Midbrain (tissue), 1 donor: ENCODE measurements at regions not wholly inside any gene's neighbourhood (a gene's known extent, or its start where the extent isn't known, plus 50 kb on each side); places are given as distances from the start of the nearest gene placed in this dataset.

Source experiments
- DNase-seq: peaks from one replicate; lab custom pipeline; 2025; lab: John Stamatoyannopoulos, UW

DNA sequence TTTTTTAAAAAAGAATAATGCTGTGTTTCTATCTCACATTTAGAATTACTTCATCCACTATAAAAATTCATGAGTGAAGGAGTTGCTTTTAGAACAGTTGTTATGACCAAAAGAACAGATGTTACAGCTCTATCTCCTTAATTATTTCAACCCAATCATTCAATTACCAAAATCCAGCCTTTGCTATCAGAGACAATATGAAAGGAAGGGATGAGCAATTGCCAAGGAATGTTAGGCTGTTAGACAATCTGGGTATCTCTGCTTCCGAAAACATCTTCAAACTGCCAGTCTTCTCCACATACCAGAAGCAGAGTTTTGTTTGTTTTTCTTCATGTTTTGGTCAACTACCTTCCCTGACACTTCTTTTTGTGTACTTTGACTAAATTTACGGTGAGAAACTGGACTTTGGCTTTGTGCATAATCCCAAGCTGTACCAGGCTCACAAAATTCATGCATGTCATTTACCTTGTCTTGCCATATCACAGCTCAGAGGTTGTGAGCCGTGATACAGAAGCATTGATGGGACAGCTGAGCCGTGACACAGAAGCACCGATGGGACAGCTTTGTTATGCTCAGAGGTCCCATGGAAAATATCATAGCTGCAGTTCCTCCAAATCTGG, 405.5 kb downstream of the KIF4B start:
- no peak for DNase-seq

DNA sequence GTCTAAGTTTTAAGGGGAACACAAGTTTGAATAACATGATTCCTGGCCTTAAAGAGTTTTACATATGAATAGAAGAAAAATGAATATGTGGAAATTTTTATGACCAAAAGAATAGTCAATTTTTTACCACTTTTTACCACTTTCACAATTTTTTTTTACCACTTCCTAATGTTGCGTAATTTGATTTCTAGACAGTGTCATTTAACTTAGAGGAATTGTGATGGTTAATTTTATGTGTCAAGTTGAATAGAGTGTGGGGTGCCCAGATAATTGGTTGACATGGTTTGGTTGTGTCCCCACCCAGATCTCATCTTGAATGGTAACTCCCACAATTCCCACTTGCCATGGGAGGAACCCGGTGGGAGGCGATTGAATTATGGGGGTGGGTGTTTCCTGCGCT, 416.6 kb downstream of the KIF4B start:
- DNase-seq: no peak

DNA sequence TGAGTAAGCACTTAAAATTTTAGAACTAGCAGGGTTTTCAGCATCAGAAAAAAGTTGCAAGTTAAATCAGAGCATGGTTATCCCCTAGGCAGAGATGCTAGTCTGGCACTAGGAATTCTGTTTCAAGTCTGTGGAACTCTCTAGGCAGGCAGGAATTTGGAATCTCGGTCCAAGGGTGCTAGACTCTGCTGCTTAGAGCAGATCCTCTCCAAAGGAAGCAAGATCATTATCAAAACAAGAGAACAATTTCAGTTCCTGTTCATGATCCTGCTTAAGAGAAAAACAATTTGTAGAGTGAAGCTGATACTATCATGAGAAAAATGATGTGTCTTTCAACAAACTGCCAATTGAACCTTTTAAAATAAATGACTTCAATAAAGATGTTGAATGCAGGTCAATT, 420.7 kb downstream of the KIF4B start:
- DNase-seq: no peak

DNA sequence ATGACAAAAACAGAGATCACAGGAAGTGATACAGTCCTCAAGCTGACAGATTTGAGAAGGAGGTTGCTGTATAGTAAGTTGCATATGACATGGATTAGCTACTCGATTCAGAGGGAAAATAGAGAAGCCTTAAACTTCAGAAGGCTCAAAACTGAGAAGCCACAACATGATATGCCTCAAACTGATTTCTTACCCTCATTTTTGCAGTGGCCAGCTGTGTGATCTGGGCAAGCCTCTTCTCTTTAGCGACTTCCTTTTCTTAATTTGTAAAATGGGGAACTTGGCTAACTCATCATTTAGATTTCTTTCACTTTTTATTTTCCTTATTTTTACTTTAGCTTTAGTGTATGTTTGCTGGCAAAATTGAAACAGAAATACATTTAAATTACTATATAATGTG, 421.1 kb downstream of the KIF4B start:
- DNase-seq: peak; percentile 9

DNA sequence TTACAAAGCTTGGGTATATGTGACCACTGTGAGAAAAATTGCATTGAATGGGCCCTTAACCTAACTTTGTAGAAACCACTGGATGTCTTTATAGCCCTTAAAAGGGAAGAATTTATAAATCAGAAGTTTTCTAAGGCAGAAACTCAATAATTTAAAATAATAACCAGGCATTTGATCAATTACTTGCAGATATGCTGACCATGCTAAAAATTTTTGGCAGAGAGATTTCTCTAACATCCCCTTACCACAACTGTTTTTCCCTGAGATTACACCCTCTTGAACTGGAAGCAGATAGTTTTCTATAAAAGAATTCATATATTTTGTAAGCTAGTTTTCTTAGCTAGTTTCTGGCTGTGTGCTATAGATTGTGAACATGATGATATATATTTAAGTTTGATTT, 428.3 kb downstream of the KIF4B start:
- DNase-seq: no peak

DNA sequence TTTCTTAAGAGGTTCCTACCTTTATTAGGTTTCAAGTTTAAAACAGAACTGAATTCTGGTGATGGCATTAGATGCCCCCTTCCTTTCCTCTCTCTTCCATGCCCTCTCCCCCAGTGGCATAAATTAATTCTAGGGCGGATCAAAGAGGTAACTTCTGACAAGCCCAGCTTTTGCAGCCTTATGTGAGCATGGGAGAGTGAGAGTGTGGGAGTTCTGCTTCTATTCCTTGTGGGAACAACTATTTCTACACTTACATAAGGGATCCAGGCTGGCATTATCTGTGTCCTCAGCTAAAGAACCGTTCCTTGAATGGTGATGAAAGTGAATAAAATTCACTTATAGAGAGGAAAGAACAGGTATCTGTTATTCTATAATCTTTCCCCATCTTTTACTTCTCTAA, 437.6 kb downstream of the KIF4B start:
- DNase-seq: no peak

DNA sequence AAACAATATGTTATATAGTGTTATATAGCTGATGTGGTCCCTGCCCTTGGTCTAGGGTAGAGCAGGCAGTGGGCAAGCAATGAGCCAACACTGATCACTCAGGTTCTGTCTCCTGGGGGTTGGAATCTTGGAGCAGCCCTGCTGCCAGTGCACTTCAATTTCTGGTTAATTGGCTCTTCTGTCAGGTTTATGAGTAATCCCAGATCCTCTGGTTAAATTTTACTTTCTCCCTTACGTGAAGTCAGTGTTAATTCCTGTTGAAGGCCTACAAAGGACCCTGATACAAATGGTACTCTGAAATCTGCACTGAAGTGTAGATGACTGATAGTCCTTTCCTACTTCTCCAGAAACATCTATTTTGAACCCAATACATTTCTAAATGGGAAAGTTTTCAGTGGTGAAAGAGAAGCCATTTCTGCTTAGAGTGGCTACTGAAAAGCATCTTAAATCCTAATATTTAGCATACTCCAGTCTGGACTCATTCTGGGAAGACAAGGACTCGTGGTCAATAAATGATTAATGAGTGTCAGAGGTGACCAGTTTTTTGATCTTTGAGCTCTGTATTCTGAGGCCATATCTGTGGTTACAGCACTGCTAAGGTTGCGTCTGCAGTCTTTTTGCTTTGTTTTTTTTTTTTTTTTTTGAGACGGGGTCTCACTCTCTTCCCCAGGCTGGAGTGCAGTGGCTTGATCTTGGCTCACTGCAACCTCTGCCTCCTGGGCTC, 442.4 kb downstream of the KIF4B start:
- no peak for DNase-seq

DNA sequence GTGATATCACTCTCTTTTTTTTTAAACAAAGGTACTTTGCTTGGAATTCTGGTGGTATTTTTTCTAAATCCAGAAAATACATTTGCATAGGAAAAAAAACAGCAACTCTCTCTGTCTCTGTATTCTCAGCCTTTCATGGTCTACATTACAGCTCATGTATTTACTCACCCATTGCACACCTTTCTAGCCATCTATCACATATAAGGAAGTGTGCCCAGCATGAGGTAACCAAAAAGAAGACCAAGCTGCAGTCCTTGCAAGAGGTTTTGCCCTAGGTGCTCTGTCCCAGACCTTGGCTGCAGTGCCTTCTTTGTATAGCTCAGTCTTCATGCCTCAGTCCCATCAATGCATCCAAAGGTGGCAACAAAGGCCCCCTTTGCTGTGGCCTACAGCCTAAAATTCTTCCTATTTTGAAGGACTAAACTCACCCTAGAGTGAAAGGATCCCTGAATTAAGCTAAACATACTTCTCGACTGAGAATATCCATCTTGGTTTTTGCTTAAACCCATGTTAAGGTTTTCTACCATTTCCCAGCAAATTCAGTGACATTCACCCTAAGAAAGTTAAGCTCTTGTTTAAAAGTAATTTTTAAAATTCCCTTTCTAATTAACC, 446.4 kb downstream of the KIF4B start:
- no peak for DNase-seq

DNA sequence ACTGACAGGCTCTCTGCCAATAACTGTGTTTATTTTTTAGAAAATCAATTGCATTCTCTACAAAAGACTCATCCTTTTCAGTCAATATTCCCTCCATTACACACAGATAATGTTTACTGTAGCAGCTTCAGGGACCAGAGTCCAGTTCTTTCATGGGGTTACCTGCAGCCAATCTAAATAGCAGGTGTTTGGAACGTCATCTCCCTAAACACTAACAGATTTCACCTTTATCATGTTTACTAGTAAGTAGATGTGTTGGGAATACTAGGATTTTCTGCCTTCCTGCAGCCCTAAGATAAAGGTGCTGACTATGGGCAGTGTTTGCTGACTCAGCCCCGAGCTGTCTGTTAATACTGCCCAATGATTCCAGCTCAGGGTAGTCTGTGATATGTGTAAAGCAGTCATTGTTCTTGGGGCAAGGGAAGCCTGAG, 447.0 kb downstream of the KIF4B start:
- no peak for DNase-seq

DNA sequence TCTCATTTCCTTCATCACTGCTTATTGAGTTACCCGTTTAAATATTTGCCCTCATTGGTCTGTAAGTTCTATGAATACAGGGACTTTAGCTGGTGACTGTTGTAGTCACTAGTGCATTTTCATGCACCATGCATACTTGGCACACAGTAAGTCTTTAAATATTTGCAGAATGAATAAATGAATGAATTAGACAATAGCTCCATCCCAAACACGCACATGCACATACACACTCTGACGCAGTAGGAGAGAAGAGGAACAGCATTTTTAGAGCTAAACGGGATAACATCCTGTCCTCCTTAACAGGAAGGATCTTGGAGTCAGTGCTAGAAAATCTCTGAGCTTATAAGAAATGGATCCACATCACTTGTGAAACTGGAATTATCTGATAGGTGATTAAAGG, 447.7 kb downstream of the KIF4B start:
- no peak for DNase-seq

DNA sequence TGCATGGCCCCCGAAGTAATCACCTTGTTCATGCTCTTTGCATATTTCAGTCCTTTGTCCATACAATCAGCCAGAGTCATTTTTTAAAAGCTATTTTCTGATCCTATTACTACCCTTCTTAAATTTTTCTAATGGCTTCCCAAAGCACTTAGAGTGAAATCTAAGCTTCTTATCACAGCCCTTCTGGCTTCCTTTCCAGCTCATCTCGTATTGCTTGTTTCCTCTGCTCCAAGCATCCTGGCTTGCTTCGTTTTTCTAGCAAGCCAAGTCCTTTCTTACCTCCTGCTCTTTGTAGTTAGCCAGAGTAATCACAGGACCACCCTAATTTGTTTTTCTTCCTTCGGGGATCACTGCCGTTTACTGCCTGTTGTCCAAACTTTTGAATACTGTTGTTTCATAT, 453.3 kb downstream of the KIF4B start:
- DNase-seq: no peak

DNA sequence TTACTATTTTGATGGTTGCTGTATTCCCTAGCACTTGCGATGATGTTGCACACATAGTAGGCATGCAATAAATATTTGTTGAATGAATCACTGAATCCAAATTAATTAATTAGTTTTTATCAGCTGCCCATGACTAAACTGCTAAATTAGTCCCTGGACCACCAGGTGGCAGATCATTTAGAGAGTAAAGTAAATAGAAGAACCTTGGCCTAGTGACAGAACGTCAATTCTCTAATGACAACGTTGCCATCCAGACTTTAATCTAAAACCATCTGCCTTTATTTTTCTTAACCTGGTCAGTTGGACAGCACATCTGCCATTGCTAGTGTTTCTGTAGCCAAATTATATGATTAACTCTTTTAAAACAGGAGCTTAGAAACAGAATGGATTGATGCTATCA, 457.5 kb downstream of the KIF4B start:
- no peak for DNase-seq

DNA sequence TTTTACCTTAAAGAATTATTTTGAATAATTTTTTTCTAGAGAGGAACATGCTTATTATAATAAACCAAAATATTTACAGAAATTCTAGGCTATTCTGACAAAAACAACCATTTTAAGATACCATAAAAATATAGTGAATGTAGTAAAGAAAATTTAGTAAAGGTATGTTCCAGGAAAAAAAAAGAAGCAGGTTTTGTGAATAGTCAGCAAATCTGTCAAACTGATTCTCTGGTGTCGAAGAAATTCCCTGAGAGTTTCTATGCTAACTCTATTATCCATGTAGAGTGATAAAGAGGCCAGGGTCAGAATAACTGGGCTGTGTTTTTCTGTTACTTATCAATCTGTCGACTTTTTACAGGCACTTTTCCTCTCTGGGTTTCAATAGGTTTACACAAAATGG, 459.2 kb downstream of the KIF4B start:
- DNase-seq: no peak

DNA sequence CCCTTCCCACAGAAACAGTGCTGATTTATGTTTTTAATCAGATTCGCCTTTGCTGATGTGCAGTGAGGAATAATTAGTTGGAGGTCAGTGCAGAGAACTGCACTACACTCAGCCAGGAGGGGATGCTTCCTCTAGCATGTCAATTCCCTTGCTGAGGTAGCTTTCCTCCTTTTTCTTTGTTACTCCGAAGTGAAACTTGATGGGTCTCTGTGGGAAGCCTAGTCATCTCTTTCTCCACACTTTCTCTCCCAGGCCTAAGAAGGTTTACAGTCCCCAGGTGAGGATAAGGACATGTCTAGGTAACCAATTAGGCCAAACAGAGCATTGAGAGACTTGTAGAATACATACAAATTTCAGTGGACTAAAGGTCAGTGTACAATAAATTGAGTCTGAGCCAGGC, 461.8 kb downstream of the KIF4B start:
- no peak for DNase-seq

DNA sequence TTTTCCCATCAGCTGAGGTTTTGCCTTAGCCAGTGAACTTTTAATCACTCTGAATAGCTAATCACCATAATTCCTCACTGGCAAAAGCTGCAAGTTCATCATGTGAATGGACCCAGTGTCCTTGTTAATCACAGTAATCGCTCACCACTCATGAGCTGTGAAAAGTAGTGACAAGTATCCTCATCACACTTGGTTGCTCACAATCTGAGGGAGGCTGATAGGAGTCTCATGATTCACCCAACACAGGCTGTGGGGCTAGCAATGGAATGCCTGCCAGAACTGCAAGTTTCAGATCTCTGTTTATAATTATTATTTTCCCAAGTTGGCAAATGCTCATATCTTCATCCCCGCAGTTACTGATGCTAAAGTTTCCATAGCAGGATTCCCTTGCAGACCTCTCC, 467.2 kb downstream of the KIF4B start:
- DNase-seq: no peak

DNA sequence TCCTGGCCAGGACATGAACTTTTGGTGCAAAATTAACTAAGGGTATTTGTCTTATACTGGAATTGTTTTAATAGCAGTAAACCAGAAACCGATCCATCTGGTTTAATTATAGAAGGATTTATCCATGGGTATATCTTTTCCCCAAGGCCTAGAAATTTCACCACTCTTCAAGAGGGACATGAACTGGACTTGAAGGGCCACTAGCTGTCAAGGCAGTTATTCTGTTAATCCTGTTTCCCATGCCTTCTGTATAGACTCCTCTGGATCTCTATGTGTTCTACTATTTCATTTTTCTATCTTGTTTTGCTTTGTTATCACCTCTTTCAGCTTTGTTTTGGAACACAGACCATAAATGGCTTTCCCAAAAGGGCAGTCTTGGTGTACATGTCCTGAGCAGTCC, 467.6 kb downstream of the KIF4B start:
- DNase-seq: no peak

DNA sequence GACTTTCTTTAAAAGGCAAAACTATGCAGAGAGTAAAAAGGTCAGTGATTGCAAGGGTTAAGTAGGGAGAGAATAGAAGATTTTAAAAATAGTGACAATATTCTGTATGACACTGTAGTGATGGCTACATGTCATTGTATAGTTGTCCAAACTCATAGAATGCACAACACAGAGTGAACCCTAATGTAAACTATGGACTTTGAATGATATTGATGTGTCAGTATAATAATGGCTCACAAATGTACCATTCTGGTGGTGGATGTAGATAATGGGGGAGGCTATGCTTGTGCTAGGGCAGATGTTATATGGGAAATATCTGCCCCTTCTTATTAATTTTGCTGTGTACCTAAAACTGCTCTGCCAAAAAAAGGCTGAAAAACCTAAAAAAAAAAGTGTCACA, 468.9 kb downstream of the KIF4B start:
- DNase-seq: no peak

DNA sequence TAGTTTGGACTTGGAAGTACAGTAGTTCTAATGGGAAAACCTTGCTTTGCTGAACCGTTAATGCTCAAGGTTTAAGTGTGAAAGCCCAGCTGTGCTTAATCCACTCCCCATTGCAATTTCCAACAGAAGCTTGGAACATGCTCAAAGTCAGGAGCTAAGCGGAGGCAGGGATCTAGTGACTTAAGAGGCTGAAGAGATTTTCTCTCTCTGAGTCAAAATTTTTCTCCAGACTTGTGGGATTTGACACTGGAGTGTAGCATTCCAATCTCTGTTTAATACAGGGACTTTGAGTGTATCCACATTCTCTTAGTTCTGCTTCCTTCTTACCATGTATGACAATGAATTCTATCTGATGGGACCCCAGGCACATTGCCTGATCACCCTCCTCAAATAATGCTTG, 471.8 kb downstream of the KIF4B start:
- no peak for DNase-seq

DNA sequence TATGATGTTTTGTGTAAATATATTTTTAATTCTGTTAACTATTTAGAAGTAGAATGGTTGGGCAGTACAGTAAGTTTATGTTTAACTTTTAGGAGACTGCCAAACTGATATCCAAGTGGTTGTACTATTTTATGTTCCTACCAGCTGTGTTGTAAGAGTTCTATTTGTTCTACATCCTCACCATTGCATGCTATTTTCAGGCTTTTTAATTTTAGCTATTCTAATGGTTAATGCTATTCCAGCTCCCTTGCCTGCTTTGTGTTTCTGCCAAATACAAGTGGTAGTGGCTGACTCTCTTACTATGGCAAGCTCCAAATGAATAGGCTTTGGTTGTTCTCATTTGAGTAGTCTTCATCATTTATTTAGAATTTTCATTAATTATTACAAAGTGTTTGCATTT, 476.4 kb downstream of the KIF4B start:
- no peak for DNase-seq

DNA sequence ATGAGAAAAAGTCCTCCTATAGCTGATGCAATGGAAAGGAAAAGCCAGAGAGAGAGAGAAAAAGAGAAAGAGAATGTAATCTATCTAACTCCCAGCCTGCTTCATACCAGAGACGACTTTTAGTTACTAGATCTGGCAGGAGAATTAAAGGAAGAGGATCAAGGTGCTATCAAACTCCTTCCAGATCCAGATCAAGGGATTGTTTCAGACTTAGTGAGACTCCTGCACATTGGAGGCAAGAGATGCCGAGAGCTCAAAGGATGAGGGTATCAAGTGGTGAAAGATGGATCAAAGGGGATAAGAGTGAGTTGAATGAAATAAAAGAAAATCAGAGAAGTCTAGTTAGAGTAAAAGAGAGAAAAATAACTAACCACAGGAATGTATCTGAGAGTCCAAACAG, 478.6 kb downstream of the KIF4B start:
- no peak for DNase-seq

DNA sequence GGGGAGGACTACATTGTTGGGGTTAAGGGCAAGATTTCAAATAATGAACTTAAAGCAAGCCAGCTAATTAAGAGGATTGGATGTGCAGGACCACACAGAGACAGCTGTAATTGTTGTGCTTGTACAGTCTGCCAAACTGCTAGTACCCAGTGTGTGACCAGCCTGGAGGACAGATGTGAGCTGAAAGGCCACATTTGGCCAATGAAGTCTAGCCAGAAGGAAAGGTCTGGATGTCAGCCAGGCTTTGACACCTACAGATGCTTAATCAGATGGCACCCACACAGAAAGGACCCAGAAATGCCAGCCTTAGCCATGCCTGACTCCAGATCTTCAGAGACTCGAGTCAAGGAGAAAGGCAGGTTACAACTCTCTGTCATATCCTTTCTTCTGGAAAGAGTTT, 491.1 kb downstream of the KIF4B start:
- DNase-seq: no peak

DNA sequence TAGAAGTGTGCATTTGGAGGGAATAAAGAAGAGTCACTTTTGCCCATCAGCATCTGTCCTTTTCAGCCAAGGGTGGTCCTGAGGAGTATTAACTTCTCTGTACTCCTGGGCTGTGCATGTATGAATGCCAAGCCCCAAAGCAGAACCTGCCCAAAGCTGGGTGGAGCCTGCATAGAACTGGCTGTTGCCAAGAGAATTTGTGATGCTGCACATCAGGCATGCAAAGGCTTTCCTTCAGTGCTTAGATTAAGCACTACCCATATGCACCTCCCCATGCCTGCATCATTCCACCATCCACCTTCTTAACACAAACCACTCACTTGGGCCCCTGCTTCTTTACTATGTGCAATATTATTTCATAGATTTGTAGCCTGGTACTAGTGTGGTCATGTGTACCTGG, 493.8 kb downstream of the KIF4B start:
- DNase-seq: no peak

DNA sequence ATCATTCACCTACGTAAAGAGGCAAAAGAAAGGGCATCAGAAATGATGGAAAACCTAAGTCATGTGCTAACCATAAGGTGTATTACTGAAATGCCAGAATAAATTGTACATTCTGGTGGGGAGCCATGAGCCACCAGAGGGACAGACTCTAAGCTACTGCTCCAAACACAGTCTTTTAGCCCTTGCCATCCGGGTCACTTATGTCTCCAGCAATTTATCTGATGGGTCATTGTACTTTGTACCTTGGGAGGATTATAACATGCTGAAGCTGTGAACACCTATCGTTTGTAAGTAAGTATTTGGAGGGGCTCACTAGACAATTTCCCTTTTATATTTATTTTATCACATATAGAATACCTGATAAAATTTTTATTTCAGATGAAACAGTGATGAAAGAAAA, 495.1 kb downstream of the KIF4B start:
- no peak for DNase-seq

DNA sequence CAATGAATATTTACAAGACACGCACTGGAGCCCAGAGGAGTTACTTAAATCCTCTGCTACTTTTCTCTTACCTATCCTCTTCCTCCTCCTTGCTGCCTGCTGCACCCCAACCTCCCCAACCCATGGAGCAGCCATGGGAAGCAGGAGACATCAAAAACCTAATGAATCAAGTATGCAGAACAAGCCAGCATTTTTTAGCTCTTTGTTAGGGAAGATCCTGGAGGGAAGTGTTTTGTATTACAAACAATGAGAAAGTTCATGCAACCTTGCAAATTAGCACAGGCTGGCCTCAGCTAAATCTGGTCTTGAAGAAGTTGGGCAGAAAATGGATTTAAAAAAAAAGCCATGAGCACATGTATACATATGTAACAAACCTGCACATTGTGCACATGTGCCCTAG, 498.8 kb downstream of the KIF4B start:
- DNase-seq: no peak
